ENCODE measurements at regions not wholly inside any gene's neighbourhood (a gene's known extent, or its start where the extent isn't known, plus 50 kb on each side); places are given as distances from the start of the nearest gene placed in this dataset.

- dilution Hi-C loops (cut with MboI; ENCODE audit: extremely low pct_ligation_motif_present, low sequenced_read_pairs) (no loop called here), intact Hi-C loops (cut with micrococcal nuclease) (no loop called here)
- Histone ChIP-seq H2AFZ (ENCODE audit: low read depth, low read length) (no peak overlapping the region), H3K27me3 (ENCODE audit: control insufficient read depth in 2 of 2, insufficient read depth in 2 of 2, low read length in 2 of 2) (peaks cover 46 to 47% of the 10 kb centered on the region in 2 experiments), H3K9me1 (replicated peaks; ENCODE audit: control insufficient read depth, extremely low read depth, insufficient read depth, low read length) (no peaks in the 10 kb centered on the region), H3K4me1 (ENCODE audit: control insufficient read depth, extremely low read depth, insufficient read depth, low read length) (peaks cover 5% of the 10 kb centered on the region), H3K9ac (replicated peaks; ENCODE audit: extremely low read depth, insufficient read depth, low read length) (no peak overlapping the region), H3K4me2 (ENCODE audit: insufficient read depth, low read length) (no peak overlapping the region), H3K36me3 (ENCODE audit: control insufficient read depth in 2 of 2, extremely low read depth in 1 of 2, insufficient read depth in 2 of 2, low read length in 2 of 2) (no peaks in the 10 kb centered on the region), H3K4me3 (replicated peaks in 1 of 3; ENCODE audit: insufficient read depth in 1 of 3, low read depth in 1 of 3, low read length in 3 of 3) (no peak overlapping the region), H3K27ac (ENCODE audit: insufficient read depth, low read depth, low read length) (no peak overlapping the region), H3K9me3 (replicated peaks; ENCODE audit: control insufficient read depth, insufficient read depth, low read length) (no peaks in the 10 kb centered on the region), H3K79me2 (ENCODE audit: control insufficient read depth, insufficient read depth, low read length) (no peaks in the 10 kb centered on the region), H4K20me1 (replicated peaks; ENCODE audit: control insufficient read depth, extremely low read depth, insufficient read depth, low read length) (no peaks in the 10 kb centered on the region)
- ChIA-PET CTCF (interaction anchor here (1.3 kb wide), 1 partner anchor 550 kb away, joined by 4 read pairs; no protein-coding TSS in a partner anchor), POLR2A (no interaction called here)
- FAIRE-seq (no peak), DNase-seq (ENCODE audit: low read depth, low spot score) (no peak)
- BruUV-seq (replicated peaks) = no TSS peak
- TF ChIP-seq MAX (IDR thresholded peaks at IDR 0.05; ENCODE audit: insufficient read depth, insufficient read length) (no peak), GATA2 (IDR thresholded peaks at IDR 0.05; ENCODE audit: insufficient read depth, insufficient read length, low read depth, low read length) (no peak), POLR2AphosphoS5 (IDR thresholded peaks at IDR 0.05; ENCODE audit: insufficient read depth, low read depth, low read length) (no peak), CTCF (IDR thresholded peaks at IDR 0.05; ENCODE audit: extremely low read depth in 1 of 2, insufficient read depth in 1 of 2, low read depth in 1 of 2, low read length in 2 of 2) (no peak), POLR2A (IDR thresholded peaks at IDR 0.05; ENCODE audit: low read depth, low read length) (no peak), MYC (IDR thresholded peaks at IDR 0.05; ENCODE audit: low read depth, low read length) (no peak), EZH2 (IDR thresholded peaks at IDR 0.05; ENCODE audit: borderline replicate concordance, low read depth, low read length, severe bottlenecking) (no peak), JUN (IDR thresholded peaks at IDR 0.05; ENCODE audit: borderline replicate concordance, insufficient read depth, insufficient read length, low read depth) (no peak), FOS (IDR thresholded peaks at IDR 0.05; ENCODE audit: borderline replicate concordance, insufficient read depth, low read length) (no peak)
Measured at GRCh38 chr6:105981888-105982358, 104.2 kb upstream of the PRDM1 start.
